ENCODE measurements at regions not wholly inside any gene's neighbourhood (a gene's known extent, or its start where the extent isn't known, plus 50 kb on each side); places are given as distances from the start of the nearest gene placed in this dataset.

GRCh38 chr10:93206652-93207051 lies 133.0 kb downstream of the CYP26A1 start:
- Histone ChIP-seq H2AFZ (ENCODE audit: low read depth) (no peak overlapping the region), H3K9me3 (no peaks in the 10 kb centered on the region), H3K79me2 (ENCODE audit: insufficient read depth) (no peaks in the 10 kb centered on the region), H4K20me1 (ENCODE audit: insufficient read depth) (no peaks in the 10 kb centered on the region), H3K4me3 (ENCODE audit: low read depth in 2 of 2, low read length in 1 of 2) (no peak overlapping the region), H3K27ac (ENCODE audit: low read depth in 2 of 2, low read length in 1 of 2) (no peak overlapping the region), H3K4me1 (ENCODE audit: control insufficient read depth in 1 of 2, insufficient read depth in 2 of 2, low read depth in 1 of 2, low read length in 1 of 2) (no peaks in the 10 kb centered on the region), H3K27me3 (ENCODE audit: insufficient read depth) (no peaks in the 10 kb centered on the region), H3K9ac (no peak overlapping the region), H3K9me2 (no peaks in the 10 kb centered on the region), H3K36me3 (replicated peaks in 1 of 2; ENCODE audit: control insufficient read depth in 1 of 2, insufficient read depth in 2 of 2, low read length in 1 of 2) (no peaks in the 10 kb centered on the region), H3F3A (replicated peaks; ENCODE audit: insufficient read depth) (no peaks in the 10 kb centered on the region), H3K4me2 (no peak overlapping the region)
- WGBS (ENCODE audit: low lambda C conversion rate) = 86% methylated on average over 7 of the region's 7 CpGs
- DNase-seq = no peak
- ChIA-PET CTCF (interaction anchor here (1.1 kb wide), 1 partner anchor 91 kb away, joined by 3 read pairs; no protein-coding TSS in a partner anchor), POLR2A (no interaction called here)
- no peak for TF ChIP-seq USF1 (IDR thresholded peaks at IDR 0.05; ENCODE audit: borderline replicate concordance, low read depth)
- TF ChIP-seq GABPA (IDR thresholded peaks at IDR 0.05; ENCODE audit: low read depth) = no peak
- TF ChIP-seq CHD2 (IDR thresholded peaks at IDR 0.05; ENCODE audit: low read length, partially characterized antibody) = no peak
- TF ChIP-seq FOXM1 (IDR thresholded peaks at IDR 0.05; ENCODE audit: low read depth) = no peak
- TF ChIP-seq CTCF (IDR thresholded peaks at IDR 0.05) = no peak
- TF ChIP-seq USF2 (IDR thresholded peaks at IDR 0.05; ENCODE audit: borderline replicate concordance, low read depth, low read length) = no peak
- no peak for TF ChIP-seq RXRA (IDR thresholded peaks at IDR 0.05; ENCODE audit: borderline replicate concordance, low read depth)
- TF ChIP-seq MAX (IDR thresholded peaks at IDR 0.05; ENCODE audit: low read depth) = no peak
- TF ChIP-seq FOSL2 (IDR thresholded peaks at IDR 0.05; ENCODE audit: borderline replicate concordance, low read depth) = no peak
- TF ChIP-seq JUND (IDR thresholded peaks at IDR 0.05) = no peak
- TF ChIP-seq EZH2phosphoT487 (IDR thresholded peaks at IDR 0.05; ENCODE audit: borderline replicate concordance, low read depth) = no peak
- no peak for TF ChIP-seq IRF3 (IDR thresholded peaks at IDR 0.05; ENCODE audit: low read depth, low read length)
- TF ChIP-seq MEF2A (IDR thresholded peaks at IDR 0.05; ENCODE audit: borderline replicate concordance, low read depth) = no peak
- TF ChIP-seq ELF1 (IDR thresholded peaks at IDR 0.05) = no peak
- no peak for TF ChIP-seq SMC3 (IDR thresholded peaks at IDR 0.05; ENCODE audit: low read depth, low read length)
- TF ChIP-seq REST (IDR thresholded peaks at IDR 0.05; ENCODE audit: low read depth, low read length) = no peak
- no peak for TF ChIP-seq TEAD4 (IDR thresholded peaks at IDR 0.05; ENCODE audit: borderline replicate concordance, insufficient read depth)
- TF ChIP-seq MXI1 (IDR thresholded peaks at IDR 0.05; ENCODE audit: low read depth, low read length) = no peak
